BLaER1 treated with 17β-estradiol and CSF1 and Interleukin-3, amounts not matched to agents 10 nM and 100 nM (cell line): ENCODE measurements at regions not wholly inside any gene's neighbourhood (a gene's known extent, or its start where the extent isn't known, plus 50 kb on each side); places are given as distances from the start of the nearest gene placed in this dataset.

Experiments
- H3K27ac ChIP-seq, 11 experiments: shearing (Covaris generic); formaldehyde crosslinking; 2 replicates each; pipeline ENCODE4 v1.8.1; 2022
- H3K27me3 ChIP-seq, 11 experiments: shearing (Covaris generic); formaldehyde crosslinking; 2 replicates each; pipeline ENCODE4 v1.8.1; 2022
- H3K36me3 ChIP-seq, 11 experiments: shearing (Covaris generic); formaldehyde crosslinking; 2 replicates each; pipeline ENCODE4 v1.8.1; 2022
- H3K4me1 ChIP-seq, 10 experiments: shearing (Covaris generic); formaldehyde crosslinking; 2 replicates each; pipeline ENCODE4 v1.8.1; 2022
- H3K4me2 ChIP-seq, 11 experiments: shearing (Covaris generic); formaldehyde crosslinking; 2 replicates each; pipeline ENCODE4 v1.8.1; 2022
- H3K4me3 ChIP-seq, 10 experiments: shearing (Covaris generic); formaldehyde crosslinking; 2 replicates each; pipeline ENCODE4 v1.8.1; 2022
- H3K9ac ChIP-seq, 11 experiments: shearing (Covaris generic); formaldehyde crosslinking; 2 replicates each; pipeline ENCODE4 v1.8.1; 2022
- H3K9me3 ChIP-seq, 11 experiments: shearing (Covaris generic); formaldehyde crosslinking; replicated peaks in 1 of 11; 2 replicates each; pipeline ENCODE4 v1.8.1; 2022
- H4K20me1 ChIP-seq, 11 experiments: shearing (Covaris generic); formaldehyde crosslinking; 2 replicates each; pipeline ENCODE4 v1.8.1; 2022
- Cebpa-rat ChIP-seq, 11 experiments: shearing (Covaris generic); IDR thresholded peaks; 2 replicates each; pipeline ENCODE4 v1.8.1; 2022

- no peak for TF ChIP-seq Cebpa-rat (IDR thresholded peaks at IDR 0.05)
- H3K27me3 ChIP-seq, result no peaks in the 10 kb centered on the region
- H3K4me2 ChIP-seq, result no peak overlapping the region
- peaks cover 0 to 11% (median 0%) of the 10 kb centered on the region in 11 experiments; a peak in 5 of 22 replicates for H3K9me3 ChIP-seq
- H3K9ac ChIP-seq, result no peak overlapping the region
- no peak overlapping the region for H3K27ac ChIP-seq
- H3K4me3 ChIP-seq, result no peak overlapping the region
- no peaks in the 10 kb centered on the region for H3K4me1 ChIP-seq
- no peaks in the 10 kb centered on the region for H3K36me3 ChIP-seq
- no peaks in the 10 kb centered on the region for H4K20me1 ChIP-seq
Observed at GRCh38 chr11:29217901-29218300, 798.9 kb downstream of the KCNA4 start.

DNA sequence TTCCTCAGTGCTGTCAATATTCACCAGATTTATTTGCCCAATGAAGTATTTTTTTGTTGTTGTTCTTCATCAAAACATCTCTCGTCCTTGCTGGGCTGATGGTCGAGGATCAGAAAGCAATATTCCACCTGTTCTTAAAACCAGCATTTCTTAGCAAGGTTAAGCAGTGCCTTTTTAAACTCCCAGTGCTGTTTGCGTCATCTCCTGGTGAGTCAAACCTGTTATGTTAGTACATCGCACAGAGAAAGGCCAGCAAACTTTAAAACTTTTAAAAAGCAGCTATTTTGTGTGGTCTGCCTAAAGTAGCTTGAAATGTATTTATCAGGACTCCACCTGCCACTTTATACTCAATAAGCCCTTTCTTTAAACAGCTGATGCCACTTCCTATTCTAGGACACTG, 802.0 kb downstream of the KCNA4 start:
- no peak overlapping the region for H3K27ac ChIP-seq
- H3K4me2 ChIP-seq, result no peak overlapping the region
- H3K9ac ChIP-seq, result no peak overlapping the region
- no peaks in the 10 kb centered on the region for H3K27me3 ChIP-seq
- no peak for TF ChIP-seq Cebpa-rat (IDR thresholded peaks at IDR 0.05)
- no peak overlapping the region for H3K4me3 ChIP-seq
- H3K9me3 ChIP-seq, result peaks cover 0 to 2% (median 0%) of the 10 kb centered on the region in 11 experiments; a peak in 2 of 22 replicates
- H4K20me1 ChIP-seq, result no peaks in the 10 kb centered on the region
- no peaks in the 10 kb centered on the region for H3K36me3 ChIP-seq
- H3K4me1 ChIP-seq, result no peaks in the 10 kb centered on the region

DNA sequence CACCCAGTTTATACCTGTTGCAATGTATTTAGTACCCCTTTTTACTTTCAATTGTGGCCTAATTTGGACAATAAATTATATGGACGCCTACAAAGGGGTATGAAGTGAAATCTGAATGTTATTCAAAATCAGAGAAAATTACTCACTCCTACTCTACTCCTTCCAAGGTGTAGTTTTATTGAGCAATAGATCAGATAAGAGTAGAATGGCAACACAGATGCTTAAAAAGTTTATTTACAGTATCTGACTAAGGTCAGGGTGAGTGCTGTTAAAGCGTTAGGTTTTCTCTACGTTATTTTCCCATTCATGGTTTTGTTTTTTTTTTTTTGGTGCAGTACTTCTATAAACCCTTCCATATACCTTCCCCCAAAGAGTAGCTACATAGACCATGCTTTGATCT, 805.6 kb downstream of the KCNA4 start:
- no peak overlapping the region for H3K4me2 ChIP-seq

DNA sequence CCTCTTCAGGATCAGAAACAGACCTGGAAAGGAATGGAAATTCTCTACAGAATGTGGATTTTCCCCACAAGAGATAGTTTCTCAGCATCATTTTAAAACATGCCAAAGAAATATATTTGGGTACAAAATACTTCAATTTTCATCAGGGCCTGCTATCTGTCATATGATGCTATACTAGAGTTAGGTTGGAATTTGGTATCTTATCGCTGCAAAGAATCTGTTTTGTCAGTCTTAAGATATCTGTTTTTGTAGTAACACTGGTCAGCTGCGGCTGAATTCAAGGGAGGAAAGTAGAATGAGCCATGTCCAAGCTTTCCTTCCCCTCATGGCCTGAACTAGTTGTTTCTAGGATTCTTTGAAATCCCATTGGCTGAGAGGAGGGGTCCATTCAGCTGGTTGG, 806.4 kb downstream of the KCNA4 start:
- Histone ChIP-seq H3K27ac (no peak overlapping the region), H3K36me3 (no peaks in the 10 kb centered on the region), H3K27me3 (no peaks in the 10 kb centered on the region), H3K4me2 (no peak overlapping the region), H4K20me1 (no peaks in the 10 kb centered on the region), H3K9ac (no peak overlapping the region), H3K4me3 (no peak overlapping the region), H3K4me1 (no peaks in the 10 kb centered on the region), H3K9me3 (no peaks in the 10 kb centered on the region)
- TF ChIP-seq Cebpa-rat (IDR thresholded peaks at IDR 0.05), result no peak

More for the DNA sequence above, 805.6 kb downstream of the KCNA4 start:
- Histone ChIP-seq H3K9ac (no peak overlapping the region), H3K4me3 (no peak overlapping the region), H3K4me1 (no peaks in the 10 kb centered on the region), H3K27ac (no peak overlapping the region), H4K20me1 (no peaks in the 10 kb centered on the region), H3K36me3 (no peaks in the 10 kb centered on the region), H3K9me3 (no peaks in the 10 kb centered on the region), H3K27me3 (no peaks in the 10 kb centered on the region)
- TF ChIP-seq Cebpa-rat (IDR thresholded peaks at IDR 0.05), result no peak

DNA sequence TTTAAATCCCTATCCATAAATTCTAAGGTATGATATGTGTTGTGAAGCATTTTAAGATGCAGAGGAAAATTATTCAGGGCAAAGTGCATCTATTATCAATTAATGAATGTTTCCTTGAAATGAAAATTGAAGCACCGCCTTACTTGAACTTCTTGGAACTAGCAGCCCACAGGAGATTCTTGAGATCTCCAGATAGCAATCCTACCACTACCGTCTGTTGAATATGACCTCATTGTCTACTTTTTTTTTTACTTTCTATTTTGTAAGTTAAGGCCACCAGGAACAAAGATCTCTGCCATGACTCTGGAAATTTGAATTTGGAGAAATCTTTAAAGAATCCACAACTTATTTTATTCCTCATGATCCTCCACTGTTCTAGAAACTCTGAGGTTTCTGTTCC, 808.7 kb downstream of the KCNA4 start:
- H3K9ac ChIP-seq, result no peak overlapping the region
- no peak overlapping the region for H3K4me3 ChIP-seq
- TF ChIP-seq Cebpa-rat (IDR thresholded peaks at IDR 0.05), result no peak

DNA sequence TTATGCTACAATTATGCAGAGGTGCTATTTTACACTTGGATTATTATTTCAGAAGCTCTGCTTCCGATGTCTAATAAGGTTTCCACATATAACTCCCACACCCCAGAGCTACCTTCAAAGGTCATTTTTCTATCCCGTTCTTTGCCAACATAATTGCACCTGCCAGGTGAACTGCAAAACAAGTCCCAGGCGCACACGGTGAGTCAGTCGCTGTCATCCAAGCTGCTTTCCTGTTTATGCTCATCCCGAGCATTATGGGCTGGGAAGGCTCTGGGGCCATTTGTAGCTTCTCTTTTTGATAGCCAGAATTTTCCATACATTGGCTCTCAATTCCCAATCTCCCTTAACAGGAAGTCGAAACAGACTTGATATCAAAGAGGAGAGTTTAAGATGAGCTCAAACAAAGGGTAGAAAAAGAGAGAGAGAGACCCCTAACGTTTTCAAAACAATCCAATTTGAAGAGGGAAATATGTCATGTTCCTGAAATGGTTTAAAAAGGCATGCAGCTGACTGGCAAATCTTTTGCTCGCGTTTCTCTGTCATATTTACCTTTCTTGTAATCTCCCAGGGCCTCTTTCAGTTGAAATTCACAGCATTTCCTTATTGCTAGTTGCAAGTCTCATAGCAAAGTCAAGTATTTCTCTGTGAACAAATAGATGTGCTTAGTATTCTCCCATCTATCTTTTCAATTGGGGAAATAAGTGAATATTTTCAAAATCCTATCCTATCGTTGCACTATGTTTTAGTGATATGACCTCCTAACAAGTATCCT, 815.9 kb downstream of the KCNA4 start:
- H3K27me3 ChIP-seq, result no peaks in the 10 kb centered on the region
- no peak overlapping the region for H3K27ac ChIP-seq
- no peaks in the 10 kb centered on the region for H3K36me3 ChIP-seq
- no peak overlapping the region for H3K4me3 ChIP-seq
- no peak for TF ChIP-seq Cebpa-rat (IDR thresholded peaks at IDR 0.05)
- H3K9me3 ChIP-seq, result no peaks in the 10 kb centered on the region
- no peaks in the 10 kb centered on the region for H4K20me1 ChIP-seq
- H3K4me2 ChIP-seq, result no peak overlapping the region
- H3K9ac ChIP-seq, result no peak overlapping the region
- no peaks in the 10 kb centered on the region for H3K4me1 ChIP-seq

More for the DNA sequence above, 808.7 kb downstream of the KCNA4 start:
- Histone ChIP-seq H3K4me1 (no peaks in the 10 kb centered on the region), H3K36me3 (no peaks in the 10 kb centered on the region), H3K27ac (no peak overlapping the region), H3K9me3 (no peaks in the 10 kb centered on the region), H3K4me2 (no peak overlapping the region), H4K20me1 (no peaks in the 10 kb centered on the region), H3K27me3 (no peaks in the 10 kb centered on the region)

- no peak overlapping the region for H3K9ac ChIP-seq
- H3K9me3 ChIP-seq, result no peaks in the 10 kb centered on the region
- H3K4me3 ChIP-seq, result no peak overlapping the region
- no peaks in the 10 kb centered on the region for H4K20me1 ChIP-seq
- no peak overlapping the region for H3K4me2 ChIP-seq
- H3K27me3 ChIP-seq, result no peaks in the 10 kb centered on the region
- no peak overlapping the region for H3K27ac ChIP-seq
- H3K4me1 ChIP-seq, result no peaks in the 10 kb centered on the region
- no peaks in the 10 kb centered on the region for H3K36me3 ChIP-seq
- TF ChIP-seq Cebpa-rat (IDR thresholded peaks at IDR 0.05), result no peak
Observed at GRCh38 chr11:29190313-29190712, 826.5 kb downstream of the KCNA4 start.

DNA sequence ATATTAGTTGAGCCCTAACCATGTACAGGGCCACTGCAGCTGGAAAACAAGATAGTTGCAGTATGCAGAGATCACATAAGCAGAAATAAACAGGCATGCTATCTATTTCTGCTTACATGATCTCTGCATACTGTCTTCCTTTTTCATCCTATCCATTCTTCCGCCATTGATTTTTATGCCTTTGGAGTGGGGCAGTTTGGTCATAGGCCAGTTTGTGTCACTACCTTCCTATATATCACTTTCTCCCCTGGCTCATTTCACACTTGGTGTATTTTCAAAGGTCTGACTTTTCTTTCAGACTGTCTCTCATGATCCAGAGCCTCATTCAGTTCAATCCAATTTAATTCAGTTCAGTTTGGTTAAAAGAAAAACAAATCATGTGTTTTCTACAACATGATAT, 829.6 kb downstream of the KCNA4 start:
- Histone ChIP-seq H3K27me3 (no peaks in the 10 kb centered on the region), H3K9me3 (no peaks in the 10 kb centered on the region), H3K4me3 (no peak overlapping the region), H3K9ac (no peak overlapping the region), H4K20me1 (no peaks in the 10 kb centered on the region), H3K27ac (no peak overlapping the region), H3K4me1 (no peaks in the 10 kb centered on the region), H3K36me3 (no peaks in the 10 kb centered on the region), H3K4me2 (no peak overlapping the region)
- no peak for TF ChIP-seq Cebpa-rat (IDR thresholded peaks at IDR 0.05)

DNA sequence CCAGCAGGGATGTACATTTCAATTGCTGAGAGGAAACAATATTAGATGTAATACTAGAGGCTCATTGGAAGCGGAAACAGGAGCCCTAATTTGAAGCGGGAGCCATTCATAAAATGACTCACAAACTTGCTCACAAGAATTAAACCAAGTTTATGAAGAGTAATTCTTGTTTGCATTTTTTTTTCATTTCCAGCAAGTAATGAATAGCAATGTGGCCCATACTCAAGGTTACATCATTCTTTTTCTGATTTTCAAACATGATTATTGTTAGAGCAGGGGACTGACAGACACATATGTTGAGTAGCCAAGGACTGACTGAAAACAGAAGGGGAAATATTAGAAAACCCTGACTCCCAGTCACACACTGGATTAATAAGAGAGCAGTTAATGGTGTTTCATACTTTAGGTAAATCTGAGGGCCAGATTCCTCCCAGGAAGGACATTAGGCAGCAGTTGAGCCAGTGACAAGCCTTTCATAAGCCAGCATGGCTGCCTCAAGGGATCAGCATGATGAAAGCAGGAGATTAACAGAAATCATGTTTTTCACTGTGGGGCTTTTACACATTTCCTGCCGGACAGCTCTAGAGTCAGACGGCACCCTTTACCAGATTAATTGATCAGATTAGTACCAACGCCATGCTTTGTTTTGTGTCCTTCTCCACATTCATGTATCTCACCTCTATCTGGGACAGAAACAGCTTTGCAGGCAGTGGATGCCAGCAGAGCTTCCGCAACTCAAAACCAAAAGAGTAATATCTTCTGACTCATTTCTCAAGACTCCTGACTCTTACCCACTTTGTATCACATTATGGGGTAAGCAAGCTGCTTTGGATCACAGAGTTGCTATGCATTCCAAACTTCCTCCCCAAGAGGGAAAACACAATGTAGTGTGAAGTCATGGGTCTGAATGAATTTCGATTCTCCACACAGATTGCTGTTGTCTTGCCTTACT, 831.6 kb downstream of the KCNA4 start:
- H3K9me3 ChIP-seq, result no peaks in the 10 kb centered on the region
- H3K36me3 ChIP-seq, result no peaks in the 10 kb centered on the region
- H3K9ac ChIP-seq, result no peak overlapping the region
- no peaks in the 10 kb centered on the region for H3K4me1 ChIP-seq
- TF ChIP-seq Cebpa-rat (IDR thresholded peaks at IDR 0.05), result no peak
- no peak overlapping the region for H3K27ac ChIP-seq
- no peak overlapping the region for H3K4me2 ChIP-seq
- H3K4me3 ChIP-seq, result no peak overlapping the region
- H4K20me1 ChIP-seq, result no peaks in the 10 kb centered on the region
- H3K27me3 ChIP-seq, result no peaks in the 10 kb centered on the region
